Adrenal gland (tissue), 5 donors: ENCODE measurements at regions not wholly inside any gene's neighbourhood (a gene's known extent, or its start where the extent isn't known, plus 50 kb on each side); places are given as distances from the start of the nearest gene placed in this dataset.

Experiments used
- POLR2A ChIP-seq, 2 donors: fragments of 450-650 bp; IDR thresholded peaks; one replicate each; pipeline ENCODE4 v1.6.1; 2017; ENCODE audit warnings: antibody characterized with exemption in 2 of 2, mild to moderate bottlenecking in 2 of 2, moderate library complexity in 1 of 2
- TF ChIP-seq, protein P1 (sequence below), 6 experiments: fragments of 450-650 bp in 4 of 6; fragments of 200-600 bp in 2 of 6; sonication (generic) in 1 of 6; IDR thresholded peaks; 1 replicate in 5 of 6; 2 replicates in 1 of 6; pipeline versions ENCODE4 v1.5.1 to v1.8.0; 2016 to 2021; ENCODE audit warnings: antibody characterized with exemption in 6 of 6, mild to moderate bottlenecking in 2 of 6, moderate library complexity in 1 of 6
- donor health status: DM: no; HTN: no; CAD: no.

GRCh38 chr13:50126263-50126992, 111.2 kb downstream of the KCNRG start:
- TF ChIP-seq, protein P1, sequence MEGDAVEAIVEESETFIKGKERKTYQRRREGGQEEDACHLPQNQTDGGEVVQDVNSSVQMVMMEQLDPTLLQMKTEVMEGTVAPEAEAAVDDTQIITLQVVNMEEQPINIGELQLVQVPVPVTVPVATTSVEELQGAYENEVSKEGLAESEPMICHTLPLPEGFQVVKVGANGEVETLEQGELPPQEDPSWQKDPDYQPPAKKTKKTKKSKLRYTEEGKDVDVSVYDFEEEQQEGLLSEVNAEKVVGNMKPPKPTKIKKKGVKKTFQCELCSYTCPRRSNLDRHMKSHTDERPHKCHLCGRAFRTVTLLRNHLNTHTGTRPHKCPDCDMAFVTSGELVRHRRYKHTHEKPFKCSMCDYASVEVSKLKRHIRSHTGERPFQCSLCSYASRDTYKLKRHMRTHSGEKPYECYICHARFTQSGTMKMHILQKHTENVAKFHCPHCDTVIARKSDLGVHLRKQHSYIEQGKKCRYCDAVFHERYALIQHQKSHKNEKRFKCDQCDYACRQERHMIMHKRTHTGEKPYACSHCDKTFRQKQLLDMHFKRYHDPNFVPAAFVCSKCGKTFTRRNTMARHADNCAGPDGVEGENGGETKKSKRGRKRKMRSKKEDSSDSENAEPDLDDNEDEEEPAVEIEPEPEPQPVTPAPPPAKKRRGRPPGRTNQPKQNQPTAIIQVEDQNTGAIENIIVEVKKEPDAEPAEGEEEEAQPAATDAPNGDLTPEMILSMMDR (IDR thresholded peaks at IDR 0.05): no peak
- TF ChIP-seq POLR2A (IDR thresholded peaks at IDR 0.05): no peak
